Stimulated activated CD8-positive, alpha-beta memory T cell treated with anti-CD3 and anti-CD28 coated beads, Interleukin-7, amount 100 ng/mL, for 4 hours (primary cell): ENCODE measurements at regions not wholly inside any gene's neighbourhood (a gene's known extent, or its start where the extent isn't known, plus 50 kb on each side); places are given as distances from the start of the nearest gene placed in this dataset.

Experiments used
- DNase-seq, 2 donors: peaks; one replicate each; pipeline ENCODE4 v3.0.0-alpha.2; 2020; ENCODE audit warnings: low read depth in 2 of 2

DNA sequence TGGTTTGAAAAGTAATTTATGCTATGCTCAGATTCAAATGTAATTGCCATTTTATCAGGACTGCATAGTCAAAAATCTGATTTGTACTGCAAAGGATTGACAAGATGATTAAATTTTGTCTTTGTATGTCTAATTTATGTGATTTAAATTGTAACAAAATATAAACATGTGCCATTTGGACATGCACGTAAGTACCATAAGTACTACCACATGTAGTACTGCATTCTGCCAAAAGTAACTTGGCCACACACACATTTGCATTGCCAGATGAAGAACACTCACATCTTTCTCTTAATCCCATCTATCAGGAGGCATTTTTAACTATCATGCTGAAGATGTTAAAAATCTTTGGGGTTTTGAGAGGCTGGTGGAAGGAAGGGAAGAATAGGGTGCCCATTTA lies 133.3 kb downstream of the KLF12 start:
- no peak for DNase-seq

DNA sequence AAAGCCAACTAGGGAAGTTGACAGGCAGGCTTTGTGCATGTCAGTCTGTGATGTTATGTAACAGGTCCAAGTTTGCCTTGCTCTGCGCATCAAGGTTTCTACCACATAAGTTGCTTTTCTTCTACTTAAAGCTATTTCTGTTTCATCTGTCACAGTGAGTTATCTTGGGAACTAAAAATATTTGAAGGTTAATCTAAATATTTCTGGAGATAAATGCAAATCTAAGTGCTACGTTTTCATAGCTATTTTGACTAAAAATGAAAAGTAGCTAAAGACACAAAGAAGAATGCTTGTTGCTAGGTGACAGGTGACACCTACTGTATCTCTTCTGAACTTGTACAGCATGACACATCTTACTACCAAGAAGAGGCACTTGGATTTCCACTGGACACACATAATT lies 135.6 kb downstream of the KLF12 start:
- no peak for DNase-seq

DNA sequence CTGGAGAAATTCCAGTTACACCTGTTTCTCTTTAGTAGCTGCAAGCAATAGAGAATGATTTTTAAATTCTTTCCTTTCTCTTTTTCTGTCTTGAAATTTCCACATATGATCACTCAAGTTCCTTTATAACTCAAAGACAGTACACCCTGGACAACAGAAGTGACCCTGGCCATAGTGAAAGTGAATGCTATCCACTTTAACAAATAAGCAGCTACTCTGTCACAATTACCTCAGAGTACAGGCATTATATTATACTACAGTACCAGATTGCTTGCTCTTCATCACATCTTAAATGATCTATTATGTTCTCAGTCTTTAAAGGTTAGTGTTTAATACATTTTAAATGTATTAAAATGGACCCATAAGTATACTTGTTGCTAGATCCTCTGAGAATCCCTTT lies 136.2 kb downstream of the KLF12 start:
- no peak for DNase-seq

DNA sequence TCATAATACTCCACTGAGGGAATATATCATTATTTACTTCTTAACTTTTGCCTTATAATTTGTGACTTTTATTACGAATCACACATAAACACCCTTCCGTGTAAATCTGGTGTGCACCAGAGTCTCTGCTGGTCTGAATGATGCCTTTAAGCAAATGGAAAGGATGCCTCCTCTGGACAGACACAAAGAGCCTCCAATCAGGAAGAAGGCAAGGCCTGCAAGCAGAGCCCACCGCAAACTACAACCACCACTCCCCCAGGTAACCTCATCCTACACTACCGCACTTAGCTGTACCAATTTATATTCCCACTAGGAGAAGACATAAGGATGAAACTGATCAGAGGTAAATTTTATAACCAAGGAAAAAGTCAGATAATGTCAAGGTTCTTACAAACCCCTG lies 137.6 kb downstream of the KLF12 start:
- no peak for DNase-seq

DNA sequence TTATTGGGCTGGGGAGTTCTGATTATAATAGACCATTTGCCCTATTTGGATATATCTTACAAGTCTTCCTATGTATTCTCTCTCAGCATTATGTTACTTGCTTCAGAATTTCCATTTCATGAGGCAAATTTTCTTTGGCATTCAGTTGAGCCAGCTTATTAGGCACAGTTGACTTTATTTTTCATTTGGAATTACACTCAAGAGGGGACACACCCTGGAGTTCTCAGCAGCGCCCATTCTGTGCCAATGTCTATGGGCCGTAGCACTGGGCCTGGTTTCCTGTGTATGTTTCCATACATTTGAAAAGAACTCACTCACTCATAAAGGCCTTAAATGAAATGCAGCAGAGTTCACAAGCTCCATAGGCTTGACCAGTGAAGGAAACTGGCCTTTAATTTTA lies 138.5 kb downstream of the KLF12 start:
- no peak for DNase-seq

DNA sequence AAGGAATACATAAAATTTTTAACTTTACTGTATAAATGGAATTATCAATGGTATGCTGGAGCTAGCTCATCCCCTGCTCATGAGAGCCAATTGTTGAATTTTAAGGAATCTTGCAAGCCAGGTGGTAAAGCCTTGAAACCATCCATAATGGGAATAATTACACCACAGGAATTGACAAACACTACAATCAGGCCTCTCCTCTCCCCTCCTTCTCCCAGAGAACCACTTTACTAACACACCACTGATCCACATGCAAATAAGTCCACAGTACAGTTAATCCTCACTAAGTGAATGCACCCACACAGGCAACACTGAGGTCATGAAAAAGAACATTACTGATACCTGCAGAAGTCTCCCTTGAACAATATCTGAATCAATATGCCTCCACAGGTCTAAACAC lies 140.5 kb downstream of the KLF12 start:
- DNase-seq: no peak

DNA sequence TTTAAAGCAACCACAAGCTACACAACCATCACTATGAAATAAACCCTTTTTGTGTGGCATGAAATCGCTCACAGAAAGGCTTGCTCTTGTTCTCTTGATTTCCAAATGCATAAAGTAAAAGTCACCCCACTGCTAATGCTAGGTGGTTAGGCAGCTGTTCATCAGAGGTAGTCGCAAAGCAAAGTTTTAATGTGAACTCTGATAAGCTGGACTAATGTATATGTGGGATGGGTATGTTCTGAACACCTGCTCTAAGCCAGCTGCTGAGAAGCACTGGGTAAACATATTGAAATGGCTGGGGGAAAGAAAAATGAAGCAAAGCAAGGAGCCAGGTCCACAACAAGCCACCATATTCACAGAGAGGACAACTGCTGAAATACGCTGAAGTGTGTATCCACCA lies 142.3 kb downstream of the KLF12 start:
- no peak for DNase-seq

DNA sequence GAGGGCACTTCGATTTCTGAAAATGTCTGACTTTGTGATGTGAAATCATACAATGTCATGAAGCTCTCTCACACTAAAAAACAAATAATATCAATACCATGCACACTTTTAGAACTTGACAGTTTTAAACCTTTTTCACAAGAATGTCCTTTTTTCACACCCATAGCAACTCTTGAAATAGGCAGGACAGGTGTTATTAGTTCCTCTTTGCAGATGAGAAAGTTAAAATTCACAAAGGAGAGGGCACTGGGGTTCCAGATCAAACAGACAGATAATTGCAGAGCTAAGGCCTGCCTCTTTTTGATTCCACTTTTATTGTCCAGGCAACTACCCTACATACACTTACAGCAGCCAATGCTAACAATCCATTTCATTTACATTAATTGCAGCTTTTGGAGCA lies 142.8 kb downstream of the KLF12 start:
- no peak for DNase-seq

DNA sequence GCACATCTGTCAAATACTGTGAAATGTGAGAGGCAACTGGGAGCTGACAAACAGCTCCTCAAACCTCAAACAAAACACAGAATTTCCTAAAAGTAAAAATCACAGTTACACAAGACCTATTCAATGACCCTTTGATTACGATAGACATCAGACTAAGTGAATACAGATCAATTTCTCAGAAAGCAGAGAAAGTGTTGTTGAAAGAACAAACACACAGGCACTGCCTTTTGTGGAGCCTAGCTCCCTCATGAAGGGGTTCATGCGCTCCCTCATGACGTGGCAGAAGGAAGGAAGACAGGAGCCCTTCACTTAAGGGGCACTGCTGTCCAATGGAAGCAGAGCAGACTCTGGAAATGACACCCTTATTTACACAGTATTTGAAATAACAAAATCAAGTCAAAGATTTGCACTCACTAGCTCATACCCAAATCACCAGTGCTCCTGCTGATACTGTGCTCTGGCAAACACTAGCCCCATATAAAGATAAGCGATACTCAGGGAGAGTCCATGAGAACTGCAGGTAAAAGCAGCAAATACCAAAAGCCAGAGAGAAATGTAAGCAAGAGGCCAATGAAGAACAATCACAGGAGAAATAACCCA lies 144.9 kb downstream of the KLF12 start:
- no peak for DNase-seq

DNA sequence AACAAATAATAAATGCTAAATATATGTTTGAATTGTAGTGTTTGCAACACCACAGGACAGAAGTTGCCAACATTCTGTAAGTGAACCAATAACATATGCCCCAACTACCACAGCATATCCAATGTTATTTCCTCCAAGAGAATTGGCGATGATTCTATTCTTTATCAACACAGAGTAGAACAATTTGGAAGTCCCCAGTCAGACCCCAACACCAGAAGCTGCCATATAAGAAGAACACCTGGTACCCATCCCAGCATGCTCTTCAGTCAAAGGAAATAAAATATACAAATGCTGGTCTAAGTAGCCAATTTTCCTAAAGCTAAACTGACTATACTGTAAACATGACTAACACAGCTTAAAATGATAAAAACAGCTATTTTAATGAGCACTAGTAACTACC lies 145.7 kb downstream of the KLF12 start:
- DNase-seq: no peak

DNA sequence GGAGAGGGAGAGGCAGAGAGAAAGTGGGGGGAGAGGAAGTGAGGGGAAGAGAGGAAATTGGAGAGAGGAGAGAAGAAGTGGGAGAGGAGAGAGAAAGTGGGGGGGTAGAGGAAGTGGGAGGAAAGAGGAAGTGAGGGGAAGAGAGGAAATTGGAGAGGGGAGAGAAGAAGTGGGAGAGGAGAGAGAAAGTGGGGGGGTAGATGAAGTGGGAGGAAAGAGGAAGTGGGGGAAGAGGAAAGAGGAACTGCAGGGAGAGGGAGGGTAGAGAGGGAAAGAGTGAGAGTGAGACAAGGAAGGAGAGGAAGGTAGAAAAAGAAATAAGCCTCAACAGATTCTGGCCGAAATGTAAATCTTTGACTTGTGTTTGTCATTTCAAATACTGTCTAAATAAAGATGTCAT lies 146.6 kb downstream of the KLF12 start:
- DNase-seq: no peak

DNA sequence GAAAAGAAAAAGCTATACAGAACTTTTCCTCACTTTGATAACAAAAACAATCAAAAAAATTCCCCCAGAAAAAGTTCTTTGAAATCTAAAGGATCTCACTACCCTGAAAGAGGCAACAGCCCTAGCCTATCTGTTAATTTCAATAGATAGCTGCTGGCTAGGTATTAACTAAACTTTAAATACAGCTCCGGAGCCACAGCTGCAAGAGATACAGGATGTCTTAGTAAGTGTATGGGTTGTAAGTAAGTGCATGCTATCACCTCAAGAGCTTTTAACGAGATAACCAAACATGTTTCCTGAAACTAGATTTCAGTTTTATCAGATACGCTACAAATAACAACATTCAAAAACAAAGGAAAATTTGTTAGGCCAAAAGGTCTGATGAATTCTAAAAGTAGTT lies 148.4 kb downstream of the KLF12 start:
- DNase-seq: no peak

DNA sequence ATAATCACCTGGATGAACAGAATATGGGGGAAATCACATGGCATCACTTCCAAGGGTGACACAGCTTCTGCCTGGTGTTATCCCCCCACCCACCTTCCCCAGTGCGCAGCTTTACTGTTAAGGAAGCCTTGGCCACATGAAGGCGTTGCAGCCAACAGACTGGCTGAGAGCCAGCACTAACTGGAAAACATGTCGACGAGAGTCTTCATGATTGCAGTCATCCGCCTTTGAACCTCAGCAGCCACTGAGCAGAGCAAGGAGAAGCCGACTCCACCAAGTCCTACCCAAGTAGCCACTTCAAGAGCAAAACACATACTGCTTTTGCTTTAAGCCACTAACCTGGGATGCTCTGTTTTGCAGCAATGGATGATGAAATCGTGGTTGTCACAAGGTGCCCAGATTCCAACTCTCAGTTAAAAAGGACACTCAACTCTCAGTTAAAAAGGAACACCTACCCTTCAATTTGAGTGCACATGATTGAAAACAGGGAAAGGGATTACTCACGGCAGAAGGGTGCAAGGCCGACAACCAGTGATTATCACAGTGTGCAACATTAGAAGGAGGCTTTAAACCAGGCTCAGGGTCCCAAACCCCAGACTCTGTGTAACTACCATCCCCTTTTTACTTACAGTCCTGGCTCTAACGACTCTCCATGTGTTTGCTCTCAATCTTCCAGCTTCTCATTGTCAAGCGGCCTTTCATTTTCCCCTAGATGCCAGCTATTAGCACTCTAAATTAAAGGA lies 149.1 kb downstream of the KLF12 start:
- DNase-seq: peak; percentile 65 to 69

DNA sequence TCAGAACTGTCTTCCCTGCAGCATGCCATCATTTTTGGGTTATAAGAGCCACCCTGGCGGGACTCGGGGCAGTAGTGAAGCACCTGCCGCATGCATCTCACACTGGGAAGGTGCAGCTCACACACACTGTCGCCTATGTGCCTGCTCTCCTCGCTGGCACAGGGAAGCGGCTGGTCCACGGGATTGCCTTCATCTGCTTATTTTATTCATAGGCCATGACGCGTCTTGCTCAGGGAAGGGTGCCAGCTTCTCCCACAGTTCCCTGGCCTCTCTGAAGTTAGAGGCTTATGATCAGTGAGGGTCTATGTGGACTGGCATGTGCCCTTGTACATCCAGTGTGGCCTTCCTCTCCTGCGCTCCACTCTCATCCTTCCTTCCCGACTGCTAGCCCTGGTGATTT lies 150.0 kb downstream of the KLF12 start:
- DNase-seq: no peak

DNA sequence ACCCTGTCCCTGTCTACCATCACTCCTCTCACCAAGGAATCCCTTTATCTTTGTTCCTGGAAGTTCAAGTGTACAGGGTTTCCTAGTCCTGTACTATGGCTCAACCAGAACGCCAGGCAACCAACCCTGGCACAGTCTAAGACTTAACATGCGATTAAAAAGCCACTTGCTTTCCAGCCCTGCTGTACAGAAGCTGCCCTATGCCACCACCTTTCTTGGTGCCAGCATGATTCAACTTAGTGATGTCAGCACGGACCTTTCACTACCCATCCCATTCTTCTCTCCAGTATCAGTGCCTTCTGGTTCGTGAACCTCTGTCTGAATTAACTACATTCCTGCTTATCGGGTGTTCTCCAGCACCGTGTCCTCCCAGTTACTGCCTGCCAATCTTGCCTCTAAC lies 151.1 kb downstream of the KLF12 start:
- DNase-seq: no peak

DNA sequence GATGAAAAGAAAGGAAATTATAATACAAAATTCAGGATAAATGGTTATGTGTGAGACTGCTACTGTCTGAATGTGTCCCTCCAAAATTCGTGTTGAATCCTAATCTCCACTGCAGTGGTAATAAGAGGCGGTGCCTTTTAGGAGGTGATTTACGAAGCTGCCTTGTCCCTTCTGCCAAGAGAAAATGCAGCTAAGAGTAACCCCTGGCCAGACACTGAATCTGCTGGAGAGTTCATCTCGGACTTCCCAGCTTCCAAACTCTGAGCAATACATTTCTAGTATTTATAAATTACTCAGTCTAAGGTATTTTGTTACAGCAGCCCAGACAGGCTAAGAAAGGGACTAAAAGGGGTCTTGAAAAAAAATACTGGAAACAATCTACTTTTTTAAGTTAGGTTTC lies 152.6 kb downstream of the KLF12 start:
- no peak for DNase-seq

DNA sequence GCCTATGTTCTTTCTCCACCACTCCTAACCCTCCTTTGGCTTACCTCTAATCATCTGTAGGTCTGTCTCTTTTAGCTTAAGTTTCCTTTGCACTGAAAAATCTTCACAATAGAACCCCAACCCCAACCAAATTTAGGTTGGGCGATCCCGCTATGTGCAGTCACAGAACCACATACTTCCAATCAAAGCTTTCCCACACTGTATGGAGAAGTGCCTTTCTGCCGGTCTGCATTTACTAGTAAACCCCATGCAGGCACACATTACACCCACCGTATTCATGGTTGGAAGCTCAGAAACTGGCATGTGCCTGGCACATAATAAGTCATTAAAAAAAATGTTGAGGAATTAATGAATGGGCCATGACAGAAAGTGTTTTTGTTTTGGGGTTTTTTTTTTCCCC lies 158.4 kb downstream of the KLF12 start:
- no peak for DNase-seq

DNA sequence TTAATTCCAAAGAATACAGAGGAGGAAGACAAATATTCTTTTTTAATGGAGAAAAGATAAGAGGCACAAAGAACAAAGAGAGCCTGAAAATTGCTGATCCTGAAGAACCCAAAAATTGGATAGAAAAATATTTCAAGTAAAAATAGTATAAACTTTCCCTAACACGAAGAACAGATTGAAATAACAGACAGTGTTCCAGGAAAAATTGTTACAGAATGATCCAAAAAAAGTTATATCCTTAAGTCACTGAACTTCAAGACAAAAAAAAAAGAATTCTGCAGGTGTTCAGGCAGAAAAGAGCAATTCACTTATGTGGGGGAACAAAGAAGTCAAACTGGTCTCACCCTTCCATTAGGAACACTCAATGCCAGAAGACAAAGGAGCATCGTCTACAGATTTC lies 160.2 kb downstream of the KLF12 start:
- DNase-seq: no peak

DNA sequence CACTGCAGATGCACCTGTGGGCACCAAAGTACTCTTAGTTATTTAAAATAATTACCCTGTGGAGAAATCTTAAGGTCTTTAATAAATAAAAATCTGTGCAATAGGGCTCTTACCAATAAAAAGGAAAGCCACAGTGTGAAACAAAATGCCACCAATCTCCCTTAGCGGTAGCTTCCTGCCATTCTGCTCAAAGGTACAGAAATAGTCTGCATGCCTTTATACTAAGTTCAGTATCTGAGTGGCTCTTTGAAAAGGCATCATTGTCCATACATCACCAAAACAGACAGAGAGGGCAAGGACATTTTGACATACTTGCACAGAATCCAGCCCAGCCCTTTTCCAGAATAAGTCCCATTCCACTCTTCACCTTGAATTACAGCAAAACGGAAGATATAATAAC lies 161.0 kb downstream of the KLF12 start:
- DNase-seq: no peak

DNA sequence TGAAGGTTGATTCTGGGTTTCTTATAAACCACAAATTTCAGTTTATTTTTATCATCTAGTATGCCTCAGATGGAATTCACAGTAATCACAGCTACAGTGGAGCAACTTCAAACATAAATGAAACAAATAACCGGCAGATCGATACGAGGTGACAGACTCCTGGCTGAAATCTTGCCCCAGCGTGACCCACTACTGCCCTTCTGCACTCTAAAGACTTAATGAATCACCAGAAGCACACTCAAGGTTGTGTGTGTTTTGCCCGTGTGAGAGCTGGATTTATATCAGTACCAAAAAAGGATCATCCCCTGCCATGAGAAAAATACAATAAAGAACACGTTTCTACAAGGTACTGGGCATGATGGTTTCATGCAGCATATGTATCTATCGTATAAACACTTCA lies 161.7 kb downstream of the KLF12 start:
- no peak for DNase-seq

DNA sequence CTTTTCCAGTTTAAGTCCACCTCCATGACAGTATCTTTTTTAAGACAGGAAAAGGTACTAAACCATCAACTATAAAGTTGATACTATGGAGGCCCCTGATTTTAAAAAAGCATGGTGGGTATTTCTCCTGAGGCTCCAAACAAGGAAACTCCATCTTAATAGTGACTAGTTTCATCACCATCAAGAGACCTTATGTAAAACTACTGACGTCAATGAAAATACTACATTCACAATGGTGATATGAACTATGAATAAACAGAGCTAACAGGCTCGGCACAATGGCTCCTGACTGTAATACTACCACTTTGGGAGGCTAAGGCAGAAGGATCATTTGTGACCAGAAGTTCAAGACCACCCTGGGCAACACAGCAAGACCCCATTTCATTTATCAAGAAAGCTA lies 162.7 kb downstream of the KLF12 start:
- DNase-seq: no peak

DNA sequence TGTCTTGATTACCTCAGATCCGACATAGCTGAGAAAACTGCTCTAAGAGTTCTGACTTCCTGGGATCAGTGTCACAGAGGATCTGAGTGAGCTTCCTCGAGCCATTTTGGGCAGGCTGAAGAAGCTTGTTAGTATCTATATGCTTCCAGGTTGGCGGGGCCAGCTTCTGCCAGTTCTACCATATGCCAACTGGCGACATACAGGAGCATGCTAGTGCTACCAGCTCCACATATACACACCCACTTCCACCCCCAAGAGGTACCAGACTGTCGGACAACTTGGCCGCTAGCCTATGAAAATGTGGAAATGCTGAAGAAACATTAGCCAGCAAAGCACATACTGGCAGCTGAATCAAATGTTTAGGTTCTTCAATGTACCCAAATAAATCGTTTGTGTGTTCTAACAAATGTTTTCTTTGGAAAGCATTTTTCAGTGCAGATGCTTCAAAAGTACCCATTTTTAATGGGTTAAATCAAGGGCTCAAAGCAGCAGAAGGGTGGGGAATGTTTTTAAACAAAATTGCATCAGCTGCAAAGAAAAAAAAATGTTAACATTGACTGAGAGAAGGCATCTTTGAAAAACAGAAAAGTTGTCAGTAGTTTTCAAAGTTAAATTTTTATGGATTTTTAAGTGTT lies 163.7 kb downstream of the KLF12 start:
- DNase-seq: no peak

DNA sequence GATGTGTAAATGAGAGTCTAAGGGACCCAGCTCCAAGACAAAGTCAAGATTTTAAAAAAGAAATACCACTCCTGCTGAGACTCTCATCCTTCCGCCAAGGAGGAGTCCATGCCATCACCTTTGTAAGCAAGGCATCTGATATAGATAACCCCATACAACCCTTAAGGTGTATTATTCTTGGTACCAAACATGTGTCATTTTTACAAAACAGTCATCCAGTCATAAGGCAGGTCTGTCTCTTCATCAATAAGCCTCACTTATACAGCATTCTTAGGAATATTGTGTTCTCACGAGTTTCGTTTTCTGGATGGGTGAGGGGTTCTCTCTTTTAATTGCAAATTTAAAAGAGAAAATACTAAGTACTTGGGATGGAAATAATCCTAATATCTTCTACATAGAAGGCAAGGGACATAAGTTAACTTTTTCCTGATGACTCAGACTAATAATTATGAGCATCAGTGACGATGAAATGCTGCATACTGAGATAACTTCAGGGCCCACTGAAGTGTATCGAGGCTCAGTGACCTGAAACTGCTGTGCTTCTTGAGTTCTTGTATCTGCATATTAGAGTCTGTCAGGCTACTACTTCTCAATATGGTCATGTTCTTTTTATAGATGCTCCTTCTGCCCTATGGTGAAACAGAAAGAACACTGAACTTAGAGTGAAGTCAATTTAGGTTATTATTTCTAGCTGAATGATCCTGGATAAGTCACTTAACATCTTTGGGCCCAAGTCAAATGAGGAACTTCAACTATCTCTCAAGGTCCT lies 166.6 kb downstream of the KLF12 start:
- no peak for DNase-seq
